HG03565 (cell line): ENCODE measurements at regions not wholly inside any gene's neighbourhood (a gene's known extent, or its start where the extent isn't known, plus 50 kb on each side); places are given as distances from the start of the nearest gene placed in this dataset.

Experiments
- ATAC-seq: cut with Tn5 transposase; IDR thresholded peaks from one replicate; pipeline ENCODE4 v1.9.1; 2021; ENCODE audit warnings: mild to moderate bottlenecking, moderate library complexity; ENCODE audit not compliant: unreplicated experiment

- ATAC-seq = no peak
Measured at GRCh38 chr5:88964831-88965230, 81.8 kb upstream of the MEF2C start.

GRCh38 chr5:88957013-88957412 lies 74.0 kb upstream of the MEF2C start:
- ATAC-seq = no peak

- ATAC-seq = no peak
Measured at GRCh38 chr5:88956416-88956815, 73.4 kb upstream of the MEF2C start.

GRCh38 chr5:88955403-88955802 lies 72.4 kb upstream of the MEF2C start:
- ATAC-seq = no peak

GRCh38 chr5:88954511-88954910 lies 71.5 kb upstream of the MEF2C start:
- no peak for ATAC-seq

- no peak for ATAC-seq
Measured at GRCh38 chr5:88952996-88953643, 70.1 kb upstream of the MEF2C start.

- ATAC-seq = no peak
Measured at GRCh38 chr5:88952344-88952743, 69.4 kb upstream of the MEF2C start.

GRCh38 chr5:88951457-88951856 lies 68.5 kb upstream of the MEF2C start:
- no peak for ATAC-seq

- no peak for ATAC-seq
Measured at GRCh38 chr5:88948746-88949600, 66.0 kb upstream of the MEF2C start.

GRCh38 chr5:88944751-88945531 lies 62.0 kb upstream of the MEF2C start:
- ATAC-seq = no peak

GRCh38 chr5:88941581-88941980 lies 58.6 kb upstream of the MEF2C start:
- ATAC-seq = no peak

GRCh38 chr5:88940713-88941112 lies 57.7 kb upstream of the MEF2C start:
- peak; percentile 75 for ATAC-seq

- no peak for ATAC-seq
Measured at GRCh38 chr5:88939300-88939699, 56.3 kb upstream of the MEF2C start.

GRCh38 chr5:88938488-88938887 lies 55.5 kb upstream of the MEF2C start:
- no peak for ATAC-seq

GRCh38 chr5:88937406-88937805 lies 54.4 kb upstream of the MEF2C start:
- no peak for ATAC-seq

GRCh38 chr5:88934439-88934838 lies 51.5 kb upstream of the MEF2C start:
- ATAC-seq = no peak
